Stimulated activated CD4-positive, alpha-beta T cell treated with anti-CD3 and anti-CD28 coated beads, Interleukin-15, amount 100 ng/mL, for 24 hours (primary cell): ENCODE measurements at regions not wholly inside any gene's neighbourhood (a gene's known extent, or its start where the extent isn't known, plus 50 kb on each side); places are given as distances from the start of the nearest gene placed in this dataset.

ENCODE experiments used
- DNase-seq: peaks from one replicate; pipeline ENCODE4 v3.0.0-alpha.2; 2020

DNA sequence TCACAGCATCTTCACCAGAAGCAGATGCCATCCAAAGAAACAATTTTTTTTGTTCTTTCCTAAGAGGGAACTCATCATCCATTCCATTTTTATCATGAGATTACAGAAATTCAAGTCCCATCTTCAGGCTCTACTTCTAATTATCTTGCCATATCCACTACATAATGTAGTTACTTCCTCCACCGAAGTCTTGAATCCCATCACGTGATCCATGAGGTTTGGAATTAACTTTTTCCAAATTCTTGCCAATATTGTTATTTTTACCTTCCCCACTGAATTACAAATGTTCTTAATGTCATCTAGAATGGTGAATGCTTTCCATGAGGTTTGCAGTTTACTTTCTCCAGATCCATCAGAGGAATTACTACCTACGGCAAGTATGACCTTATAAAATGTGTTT is 1014.7 kb upstream of the LRRN3 start:
- no peak for DNase-seq

DNA sequence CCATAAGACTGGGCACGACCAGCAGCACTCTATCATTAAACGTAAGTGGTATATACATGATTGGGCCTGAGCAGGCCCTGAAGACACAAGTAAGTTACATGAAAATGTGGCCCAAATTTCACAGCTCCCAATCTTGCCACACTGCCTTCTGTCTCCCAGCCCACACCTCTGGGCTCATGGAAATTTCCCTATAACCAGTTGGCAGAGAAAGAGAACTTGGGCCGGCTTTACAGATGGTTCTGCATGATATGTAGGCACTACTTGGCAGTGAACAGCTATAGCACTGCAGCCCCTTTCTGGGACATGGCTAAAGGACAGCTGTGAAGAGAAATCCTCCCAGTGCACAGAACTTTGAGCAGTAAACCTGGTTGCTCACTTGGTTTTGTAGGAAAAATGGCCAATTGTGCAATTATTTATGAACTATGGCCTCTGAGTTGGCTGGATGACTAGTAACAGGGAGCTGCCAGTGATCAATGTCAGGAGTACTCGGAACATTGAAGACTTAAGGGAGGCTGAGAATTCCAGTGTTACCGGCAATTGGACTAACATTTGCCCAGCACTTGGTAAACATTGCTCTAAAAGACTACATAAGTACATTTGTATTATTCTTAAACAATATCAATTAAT is 1006.6 kb upstream of the LRRN3 start:
- DNase-seq: no peak

DNA sequence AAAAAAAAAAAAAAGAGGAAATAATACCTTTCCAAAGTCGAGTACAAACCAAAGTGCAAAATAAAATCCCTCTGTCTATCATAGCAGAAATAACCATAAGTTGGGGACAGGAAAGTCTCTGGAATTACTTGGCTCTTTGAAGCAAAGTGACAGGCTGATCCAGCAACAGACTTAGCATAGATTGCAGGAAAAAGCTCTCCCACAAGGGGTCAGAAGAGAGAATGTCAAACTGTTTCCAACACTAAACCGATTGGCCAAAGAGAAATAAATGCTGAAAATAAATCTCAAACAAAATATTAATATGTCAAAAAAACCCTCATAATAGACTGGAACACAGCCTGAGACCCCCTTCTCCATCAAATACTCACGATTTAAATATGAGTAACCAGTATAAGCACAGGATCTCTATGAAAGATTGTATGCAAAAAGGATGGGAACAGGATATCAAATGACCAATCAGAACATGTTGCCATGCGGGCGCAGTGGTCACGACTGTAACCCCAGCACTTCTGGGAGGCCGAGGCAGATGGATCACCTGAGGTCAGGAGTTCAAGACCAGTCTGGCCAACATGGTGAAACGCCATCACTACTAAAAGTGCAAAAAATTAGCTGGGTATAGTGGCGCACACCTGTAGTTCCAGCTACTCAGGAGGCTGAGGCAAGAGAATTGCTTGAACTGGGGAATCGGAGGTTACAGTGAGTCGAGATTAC is 1000.7 kb upstream of the LRRN3 start:
- no peak for DNase-seq

DNA sequence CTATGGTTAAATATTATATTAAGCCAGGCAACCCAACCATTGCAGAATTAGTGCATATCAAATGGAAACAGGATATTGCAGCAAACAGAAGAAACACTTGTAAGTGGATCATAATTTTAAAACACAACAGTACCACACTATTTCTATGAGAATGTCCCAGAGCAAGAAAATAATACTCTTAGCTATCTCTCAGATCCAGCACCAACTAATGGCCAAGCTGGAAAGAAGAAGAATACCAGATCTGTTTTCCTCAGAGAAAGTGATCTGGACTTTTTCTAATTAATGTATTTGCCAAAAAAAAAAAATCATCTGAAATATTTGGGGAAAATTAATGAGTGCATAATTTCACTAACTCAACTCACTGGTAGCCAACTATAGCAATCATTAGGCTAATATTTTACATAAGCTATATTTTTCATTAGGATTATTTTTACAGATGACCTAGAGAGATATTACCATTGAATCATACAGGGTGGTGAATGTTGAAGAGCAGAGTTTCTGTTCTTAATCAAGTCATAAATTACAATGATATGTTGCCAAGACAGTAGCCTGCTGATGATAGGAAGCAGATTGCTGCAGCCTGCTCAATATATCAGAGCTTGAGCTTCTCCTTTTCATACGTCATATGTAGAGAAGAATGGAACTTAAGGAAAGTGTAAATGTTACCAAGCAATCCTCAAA is 995.4 kb upstream of the LRRN3 start:
- DNase-seq: no peak

DNA sequence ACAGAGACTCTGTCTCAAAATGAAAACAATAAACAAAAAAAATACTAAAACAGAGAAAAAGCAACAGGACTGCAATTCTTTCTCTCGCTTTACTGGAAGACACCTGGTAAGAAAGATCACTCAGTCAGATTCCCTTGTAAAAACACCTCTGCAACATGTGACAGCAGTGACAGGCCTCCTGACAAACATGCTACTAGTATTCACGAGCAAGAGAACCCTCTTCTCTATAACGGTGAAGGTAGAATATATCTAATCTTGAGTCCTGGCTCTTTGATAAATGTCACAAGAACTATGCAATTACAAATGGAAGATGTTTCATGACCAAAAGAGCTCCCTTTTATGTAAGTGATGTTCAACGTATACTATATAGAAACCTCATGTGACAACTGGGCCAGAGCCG is 986.7 kb upstream of the LRRN3 start:
- no peak for DNase-seq

DNA sequence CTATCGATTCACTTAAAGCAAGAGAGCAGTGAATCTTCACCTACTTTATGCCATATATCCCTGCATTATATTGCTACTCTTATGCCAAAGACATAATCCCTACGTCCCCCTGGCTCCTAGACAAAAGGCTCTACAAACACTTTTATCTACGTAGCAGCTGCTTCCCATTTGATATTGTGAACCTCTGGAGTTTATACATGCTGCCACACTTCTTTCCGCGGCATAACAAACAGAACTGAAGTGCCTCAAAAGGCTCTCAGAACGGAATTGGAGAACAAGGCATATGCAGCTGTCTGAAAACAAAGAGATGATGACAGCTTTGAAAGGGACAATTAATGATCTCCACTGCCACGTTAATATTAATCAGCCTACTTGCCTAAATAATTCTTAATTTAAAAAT is 985.6 kb upstream of the LRRN3 start:
- no peak for DNase-seq

DNA sequence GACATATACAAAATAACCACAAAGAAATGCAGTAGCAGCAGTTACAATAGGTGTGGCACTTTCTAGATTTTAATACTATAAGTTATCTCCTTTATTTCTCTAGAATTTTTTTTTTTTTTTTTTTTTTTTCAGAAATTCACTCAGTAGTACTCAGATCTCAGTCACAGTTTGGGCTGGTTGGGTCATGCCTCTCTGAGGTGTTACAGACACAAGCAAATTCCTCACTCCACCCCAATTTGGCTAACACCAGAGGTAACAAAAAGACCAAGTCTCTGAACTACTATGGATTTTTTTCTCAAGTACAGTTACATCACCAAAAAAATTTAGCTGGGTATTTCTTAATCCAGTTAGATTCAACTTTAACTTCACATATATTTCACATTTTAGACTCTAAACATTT is 985.1 kb upstream of the LRRN3 start:
- no peak for DNase-seq

DNA sequence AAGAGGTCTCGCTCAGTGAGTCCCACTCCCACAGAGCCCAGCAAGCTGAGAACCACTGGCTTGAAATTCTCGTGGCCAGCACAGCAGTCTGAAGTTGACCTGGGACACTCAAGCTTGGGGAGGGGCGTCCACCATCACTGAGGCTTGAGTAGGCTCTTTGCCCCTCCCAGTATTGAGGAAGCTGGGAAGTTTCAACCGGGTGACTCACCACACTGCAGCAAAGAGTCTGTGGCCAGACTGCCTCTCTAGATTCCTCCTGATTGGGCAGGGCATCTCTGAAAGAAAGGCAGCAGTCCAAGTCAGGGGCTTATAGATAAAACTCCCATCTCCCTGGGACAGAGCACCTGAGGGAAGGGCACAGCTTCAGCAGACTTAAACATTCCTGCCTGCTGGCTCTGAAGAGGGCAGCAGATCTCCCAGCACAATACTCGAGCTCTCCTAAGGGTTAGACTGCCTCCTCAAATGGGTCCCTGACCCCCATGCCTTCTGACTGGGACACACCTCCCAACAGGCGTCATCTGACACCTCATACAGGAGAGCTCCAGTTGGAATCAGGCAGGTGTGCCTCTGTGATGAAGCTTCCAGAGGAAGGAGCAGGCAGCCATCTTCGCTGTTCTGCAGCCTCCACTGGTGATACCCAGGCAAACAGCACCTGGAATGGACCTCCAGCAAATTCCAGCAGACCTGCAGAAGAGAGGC is 970.9 kb upstream of the LRRN3 start:
- no peak for DNase-seq

DNA sequence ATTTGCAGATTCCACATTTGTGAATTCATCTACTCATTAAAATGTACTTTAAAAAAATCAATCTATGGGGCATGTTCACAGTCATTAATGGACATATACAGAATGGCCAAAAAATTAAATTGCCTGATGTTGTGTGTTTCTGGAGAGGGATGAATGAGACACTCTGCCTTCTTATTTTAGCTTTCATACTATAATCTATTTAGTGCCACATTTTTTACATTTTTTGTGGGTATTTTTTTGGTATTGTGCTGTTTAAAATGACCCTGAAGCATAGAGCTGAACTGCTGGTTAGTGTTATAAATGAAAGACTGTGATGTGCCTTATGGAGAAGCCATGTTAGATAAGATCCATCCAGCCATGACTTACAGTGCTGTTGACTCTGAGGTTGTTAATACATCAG is 961.8 kb upstream of the LRRN3 start:
- no peak for DNase-seq

DNA sequence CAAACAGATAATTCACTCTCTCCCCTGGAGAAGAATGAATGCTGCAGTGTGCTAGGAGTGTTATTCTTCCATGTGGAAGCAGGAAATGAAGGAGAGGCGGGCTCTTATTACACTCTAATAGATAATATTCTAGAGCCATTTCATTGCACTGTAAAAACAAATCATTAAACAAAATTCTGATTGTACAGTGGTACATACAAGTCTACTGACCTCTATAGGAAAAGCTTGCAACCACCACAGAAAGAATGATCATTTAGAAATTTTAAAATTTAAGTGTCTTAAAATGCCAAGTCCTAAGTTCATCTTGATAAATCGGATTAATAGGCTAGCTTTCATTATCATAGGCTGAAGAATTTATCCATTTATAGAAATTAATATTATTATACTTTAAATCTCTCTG is 960.3 kb upstream of the LRRN3 start:
- no peak for DNase-seq

DNA sequence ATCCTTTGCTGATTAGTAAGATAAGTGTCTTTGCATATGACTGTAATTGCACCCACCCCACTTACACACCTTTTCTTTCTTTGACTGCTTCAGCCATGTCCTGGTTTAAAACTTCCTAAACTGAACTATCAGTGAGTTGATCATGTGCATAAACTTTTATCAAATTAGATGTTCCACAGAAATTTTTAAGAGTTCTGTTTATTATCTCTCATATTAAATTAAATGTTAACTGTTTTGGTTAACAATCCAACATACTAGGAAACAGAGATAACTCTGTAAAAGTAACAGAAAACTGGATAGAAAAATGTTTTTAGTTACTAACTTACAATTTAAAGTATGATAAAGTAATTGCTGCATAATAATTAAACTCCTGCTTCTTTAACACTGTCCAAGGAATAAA is 959.6 kb upstream of the LRRN3 start:
- no peak for DNase-seq

DNA sequence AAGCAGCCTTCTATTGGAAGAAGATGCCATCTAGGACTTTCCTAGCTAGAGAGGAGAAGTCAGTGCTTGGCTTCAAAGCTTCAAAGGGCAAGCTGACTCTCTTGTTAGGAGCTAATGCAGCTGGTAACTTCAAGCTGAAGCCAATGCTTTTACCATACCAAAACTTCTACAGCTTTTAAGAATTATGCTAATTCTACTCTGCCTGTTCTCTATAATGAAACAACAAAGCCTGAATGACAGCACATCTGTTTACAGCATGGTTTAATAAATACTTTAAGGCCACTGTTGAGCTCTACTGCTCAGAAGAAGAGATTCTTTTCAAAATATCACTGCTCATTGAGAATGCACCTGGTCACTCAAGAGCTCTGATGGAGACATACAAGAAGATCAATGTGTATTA is 951.9 kb upstream of the LRRN3 start:
- DNase-seq: no peak

DNA sequence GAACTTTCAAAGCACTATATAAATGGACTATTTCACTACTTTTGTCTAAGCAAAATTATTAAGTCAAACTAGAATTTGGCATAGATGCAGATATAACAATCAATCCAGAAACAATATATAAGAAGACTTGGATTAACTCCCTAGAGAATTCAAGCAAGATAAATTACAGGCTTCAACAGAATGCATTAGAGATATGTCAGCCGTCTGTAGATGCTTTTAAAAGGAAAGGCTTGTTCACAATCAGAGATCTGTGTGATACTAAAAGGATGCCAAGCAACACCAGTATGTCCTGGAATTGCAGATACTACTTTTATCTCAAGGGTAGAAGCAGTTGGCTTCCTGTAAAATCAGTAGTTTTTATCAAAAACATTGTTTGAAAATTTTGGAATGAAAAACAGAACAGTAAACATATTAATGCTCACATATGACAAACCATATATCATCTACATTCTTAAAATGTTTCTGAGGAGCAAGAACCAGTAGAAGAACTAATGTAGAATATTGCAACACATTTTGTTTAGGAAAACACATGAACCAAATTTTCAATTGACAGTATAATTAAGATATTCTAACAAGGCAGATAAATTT is 947.9 kb upstream of the LRRN3 start:
- DNase-seq: no peak

DNA sequence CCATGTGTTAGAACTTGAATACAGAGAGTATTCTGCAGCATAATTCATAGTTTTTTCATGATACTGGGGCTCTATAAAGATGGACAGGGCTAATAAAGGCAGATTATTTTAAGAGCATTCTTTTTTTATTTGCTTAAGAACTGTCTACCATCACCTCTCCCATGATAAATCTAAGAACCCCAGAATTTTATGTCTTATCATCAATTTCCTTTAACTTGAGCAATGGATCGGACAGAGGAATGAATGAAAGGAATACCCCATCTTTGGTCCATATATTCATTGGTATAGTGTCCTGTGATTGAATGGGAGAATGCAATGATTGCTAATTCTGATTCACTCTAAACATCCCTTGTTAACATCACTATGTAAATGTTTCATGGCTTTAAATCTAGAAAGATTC is 946.3 kb upstream of the LRRN3 start:
- no peak for DNase-seq

DNA sequence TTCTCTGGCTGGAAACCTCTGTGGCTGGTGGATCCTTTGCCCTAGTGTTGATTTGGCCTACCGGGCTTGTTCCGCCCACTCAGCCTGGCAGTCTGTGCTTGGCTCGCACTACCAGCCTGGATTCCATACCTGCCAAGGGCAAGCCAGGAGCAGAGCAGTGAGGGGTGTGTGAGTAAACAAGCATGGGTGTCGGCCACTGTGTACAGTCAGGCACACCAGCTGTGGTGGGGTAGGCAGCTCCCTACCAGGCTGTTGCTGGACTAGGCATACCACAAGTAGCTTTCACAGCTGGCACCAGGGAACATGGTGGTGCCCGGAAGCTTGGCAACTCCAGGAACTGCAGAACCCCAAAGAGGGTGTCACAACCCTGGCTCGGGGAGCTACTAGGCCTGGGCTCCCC is 942.9 kb upstream of the LRRN3 start:
- no peak for DNase-seq

DNA sequence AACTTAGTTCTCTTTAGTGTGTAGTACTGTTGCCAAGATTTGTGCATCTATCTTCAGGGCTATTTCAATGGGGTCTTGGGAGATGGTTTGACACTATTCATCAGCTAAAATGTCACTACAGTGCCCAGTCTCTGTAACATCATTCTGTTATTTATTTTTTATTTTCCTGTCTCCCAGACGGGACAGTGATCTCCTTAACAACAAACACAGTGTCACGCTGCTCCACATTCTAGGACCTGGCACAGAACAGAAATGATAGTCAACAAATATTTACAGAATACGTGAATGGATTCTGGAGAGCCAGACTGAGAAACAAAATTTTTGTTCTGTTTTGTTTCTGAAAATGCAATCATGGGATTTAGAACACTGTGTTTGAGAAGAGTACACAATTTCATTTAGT is 937.7 kb upstream of the LRRN3 start:
- DNase-seq: no peak

DNA sequence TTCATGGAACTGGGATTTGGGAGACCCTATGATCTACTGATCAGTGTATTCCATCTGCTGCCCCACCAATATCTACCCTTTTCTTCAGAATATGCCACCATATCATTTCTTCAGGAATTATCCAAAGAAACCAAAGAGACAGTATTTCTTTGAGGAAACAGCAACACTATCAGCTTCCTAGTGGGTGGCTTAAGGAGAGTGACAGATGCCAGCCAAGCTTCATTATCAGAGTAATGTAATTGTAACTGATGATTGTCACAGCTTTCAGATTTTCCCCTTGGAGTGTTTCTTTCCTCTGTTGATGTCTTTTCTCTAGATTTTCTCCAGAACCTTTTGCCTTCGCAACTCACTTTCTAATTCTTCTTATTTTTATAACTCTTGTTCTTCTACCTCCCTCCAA is 934.4 kb upstream of the LRRN3 start:
- no peak for DNase-seq

DNA sequence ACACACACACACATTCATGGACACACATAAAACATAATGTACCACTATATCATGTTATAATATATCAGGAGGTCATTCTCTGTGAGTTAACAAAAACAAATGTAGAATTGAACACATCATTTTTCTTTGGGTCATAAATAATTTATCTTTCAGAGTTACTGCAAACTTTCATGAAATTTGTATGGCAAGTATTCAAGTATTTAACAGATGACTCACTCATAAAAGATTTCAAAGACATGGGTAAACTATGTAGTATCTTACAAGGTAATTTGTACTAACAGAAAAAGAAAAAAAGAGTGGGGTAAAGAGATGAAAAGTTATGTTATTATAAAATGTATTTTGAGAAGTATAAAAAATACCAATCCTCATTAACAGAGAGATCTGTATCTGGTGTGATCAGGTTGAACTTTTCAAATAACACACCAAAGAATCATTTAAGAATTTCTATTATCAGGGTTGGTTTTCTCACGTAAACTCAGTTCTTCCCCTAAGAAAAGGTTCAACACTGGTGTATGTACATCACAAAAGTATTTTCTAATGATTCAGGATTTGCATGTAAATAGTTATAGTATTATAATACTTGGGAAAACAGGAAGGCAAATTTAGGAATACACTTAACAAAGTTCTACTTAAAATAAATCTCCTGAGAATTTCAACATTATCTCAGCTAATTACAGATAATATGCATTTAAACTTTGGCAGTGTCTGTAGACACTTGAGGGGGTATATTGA is 933.1 kb upstream of the LRRN3 start:
- DNase-seq: no peak

DNA sequence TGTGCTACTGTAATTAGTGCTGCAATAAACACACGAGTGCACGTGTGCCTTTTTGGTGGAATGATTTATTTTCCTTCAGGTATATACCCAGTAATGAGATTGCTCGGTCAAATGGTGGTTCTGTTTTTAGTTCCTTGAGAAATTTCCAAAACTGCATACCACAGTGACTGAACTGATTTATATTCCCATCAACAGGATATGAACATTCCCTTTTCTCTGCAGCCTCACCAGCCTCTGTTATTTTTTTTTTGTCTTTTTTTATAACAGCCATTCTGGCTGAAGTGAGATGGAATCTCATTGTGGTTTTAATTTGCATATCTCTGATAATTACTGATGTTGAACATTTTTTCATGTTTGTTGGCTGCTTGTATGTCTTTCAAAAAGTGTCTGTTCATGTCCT is 922.9 kb upstream of the LRRN3 start:
- no peak for DNase-seq

DNA sequence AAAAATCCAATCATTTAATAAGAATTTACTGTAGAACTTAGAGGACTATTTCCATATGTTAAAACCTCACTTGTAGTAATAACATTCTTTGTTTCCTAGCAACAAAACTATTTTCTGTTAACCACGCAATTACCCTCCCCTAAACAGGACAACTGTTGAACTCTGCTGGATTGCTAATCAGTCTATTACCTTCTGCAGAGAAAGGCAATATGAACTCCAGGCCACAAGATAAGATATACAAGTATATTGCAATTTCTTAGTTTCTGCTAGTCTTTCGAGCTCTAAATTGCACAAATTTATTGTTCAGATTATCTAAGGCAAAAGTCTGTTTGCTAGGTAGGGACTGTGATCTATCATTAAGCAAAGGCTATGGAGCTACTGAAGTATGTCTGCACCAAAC is 920.1 kb upstream of the LRRN3 start:
- DNase-seq: no peak

DNA sequence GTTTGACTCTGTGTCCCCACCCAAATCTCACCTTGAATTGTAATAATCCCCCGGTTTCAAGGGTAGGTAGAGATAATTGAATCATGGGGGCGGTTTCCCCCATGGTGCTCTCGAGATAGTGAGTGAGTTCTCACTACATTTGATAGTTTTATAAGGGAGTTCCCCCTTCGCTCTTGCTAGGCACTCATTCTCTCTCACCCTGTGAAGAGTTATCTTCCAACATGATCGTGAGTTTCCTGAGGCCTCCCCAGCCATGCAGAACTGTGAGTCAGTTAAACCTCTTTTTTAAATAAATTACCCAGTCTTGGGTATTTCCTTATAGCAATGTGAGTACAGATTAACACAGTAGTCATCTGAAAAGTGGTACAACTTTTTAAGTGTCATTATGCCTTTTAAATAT is 913.5 kb upstream of the LRRN3 start:
- DNase-seq: peak; percentile 2

DNA sequence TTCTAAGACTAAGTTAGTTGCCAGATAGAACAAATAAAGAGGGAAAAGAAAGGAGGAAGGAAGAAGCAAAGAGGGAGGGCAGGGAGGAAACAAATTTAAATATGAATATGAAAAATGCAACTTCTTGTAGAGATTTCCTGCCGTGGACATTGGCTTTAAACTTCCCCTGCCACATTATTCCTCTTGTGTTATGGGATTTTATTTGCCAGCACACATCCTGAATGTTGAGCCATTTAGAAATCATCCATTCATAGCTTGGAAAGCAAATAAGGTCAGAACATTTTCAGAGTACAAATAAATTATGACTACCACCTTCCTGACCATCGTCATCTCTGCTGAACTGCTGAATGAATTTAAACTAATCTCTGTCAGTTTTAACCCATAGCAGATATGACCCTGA is 911.9 kb upstream of the LRRN3 start:
- DNase-seq: no peak

DNA sequence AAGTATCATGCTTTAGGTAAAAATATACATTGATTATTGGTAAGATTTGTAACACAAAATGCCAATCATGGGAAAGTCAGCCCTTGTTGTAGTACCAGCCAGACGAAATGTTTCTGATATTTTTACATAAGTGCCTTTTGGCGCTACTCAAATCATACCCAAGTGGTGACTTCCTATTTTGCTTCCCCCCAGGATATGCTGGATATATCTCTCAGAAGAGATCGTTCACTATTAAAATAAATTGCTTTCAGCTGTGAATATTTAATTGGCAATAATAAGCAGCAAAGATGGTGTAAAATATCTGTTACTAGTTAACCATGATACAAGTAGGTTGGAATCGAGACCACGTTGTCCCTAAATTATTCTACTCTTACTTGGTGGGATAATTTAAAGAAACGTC is 909.2 kb upstream of the LRRN3 start:
- DNase-seq: no peak
